H7 (cell line): ENCODE measurements at regions not wholly inside any gene's neighbourhood (a gene's known extent, or its start where the extent isn't known, plus 50 kb on each side); places are given as distances from the start of the nearest gene placed in this dataset.
A peak's percentile ranks its signal among the peaks of the same experiment; 100 is the strongest.
"Not testable (repeated sequence)": the region's sequence is repeated elsewhere in the genome, so short reads cannot be mapped to it uniquely, and the experiment has no call there.

ENCODE experiments used
- DNase-seq: peaks from one replicate; pipeline ENCODE4 v3.0.0; 2012
- H3K27me3 ChIP-seq: 2 replicates; pipeline ENCODE4 v1.6.0; 2011; ENCODE audit warnings: mild to moderate bottlenecking, low read length; ENCODE audit not compliant: control insufficient read depth, insufficient read depth
- H3K36me3 ChIP-seq: replicated peaks from 2 replicates; pipeline ENCODE4 v1.5.1; 2011; ENCODE audit warnings: low read length; ENCODE audit not compliant: control insufficient read depth, insufficient read depth
- H3K4me3 ChIP-seq: 2 replicates; pipeline ENCODE4 v1.5.1; 2011; ENCODE audit warnings: low read depth, mild to moderate bottlenecking, control low read depth, low read length, moderate library complexity; ENCODE audit not compliant: insufficient read depth

GRCh38 chr9:1918622-1919021 is 96.5 kb upstream of the SMARCA2 start:
- no peaks in the 10 kb centered on the region for H3K27me3 ChIP-seq
- DNase-seq, result peak; percentile 23
- no peak overlapping the region for H3K4me3 ChIP-seq
- no peaks in the 10 kb centered on the region for H3K36me3 ChIP-seq

- no peak for DNase-seq
- no peaks in the 10 kb centered on the region for H3K36me3 ChIP-seq
- no peaks in the 10 kb centered on the region for H3K27me3 ChIP-seq
- H3K4me3 ChIP-seq, result no peak overlapping the region
Measured at GRCh38 chr9:1919229-1919628, 95.9 kb upstream of the SMARCA2 start.

- Histone ChIP-seq H3K4me3 (no peak overlapping the region), H3K36me3 (no peaks in the 10 kb centered on the region), H3K27me3 (no peaks in the 10 kb centered on the region)
- DNase-seq, result no peak
Measured at GRCh38 chr9:1920386-1920785, 94.8 kb upstream of the SMARCA2 start.

- no peaks in the 10 kb centered on the region for H3K36me3 ChIP-seq
- no peak for DNase-seq
- no peaks in the 10 kb centered on the region for H3K27me3 ChIP-seq
- H3K4me3 ChIP-seq, result no peak overlapping the region
Measured at GRCh38 chr9:1922026-1922425, 93.1 kb upstream of the SMARCA2 start.

- Histone ChIP-seq H3K4me3 (no peak overlapping the region), H3K27me3 (no peaks in the 10 kb centered on the region), H3K36me3 (no peaks in the 10 kb centered on the region)
- DNase-seq, result no peak
Measured at GRCh38 chr9:1927546-1927945, 87.6 kb upstream of the SMARCA2 start.

- Histone ChIP-seq H3K27me3 (no peaks in the 10 kb centered on the region), H3K4me3 (no peak overlapping the region), H3K36me3 (no peaks in the 10 kb centered on the region)
- no peak for DNase-seq
Measured at GRCh38 chr9:1929134-1929533, 86.0 kb upstream of the SMARCA2 start.

GRCh38 chr9:1929722-1930244 is 85.4 kb upstream of the SMARCA2 start:
- H3K4me3 ChIP-seq, result no peak overlapping the region
- DNase-seq, result no peak
- no peaks in the 10 kb centered on the region for H3K27me3 ChIP-seq
- no peaks in the 10 kb centered on the region for H3K36me3 ChIP-seq

DNA sequence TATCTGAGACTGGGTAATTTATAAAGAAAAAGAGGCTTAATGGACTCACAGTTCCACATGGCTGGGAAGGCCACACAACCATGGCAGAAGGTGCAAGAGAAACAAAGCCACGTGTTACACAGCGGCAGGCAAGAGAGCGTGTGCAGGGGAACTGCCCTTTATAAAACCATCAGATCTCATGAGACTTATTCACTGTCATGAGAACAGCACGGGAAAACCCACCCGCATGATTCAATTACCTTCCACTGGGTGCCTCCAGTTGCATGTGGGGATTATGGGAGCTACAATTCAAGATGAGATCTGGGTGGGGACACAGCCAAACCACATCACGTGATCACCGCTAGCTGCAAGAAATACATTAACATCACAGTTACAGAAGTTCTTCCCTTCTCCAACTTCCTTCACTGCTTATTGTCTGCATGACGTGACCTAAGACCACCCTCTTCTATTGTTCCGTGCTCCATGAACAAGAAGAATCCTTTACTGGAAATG is 84.9 kb upstream of the SMARCA2 start:
- not testable (repeated sequence) for H3K36me3 ChIP-seq, H3K4me3 ChIP-seq, DNase-seq, H3K27me3 ChIP-seq

GRCh38 chr9:1938135-1938534 is 77.0 kb upstream of the SMARCA2 start:
- Histone ChIP-seq H3K36me3 (no peaks in the 10 kb centered on the region), H3K27me3 (no peaks in the 10 kb centered on the region), H3K4me3 (no peak overlapping the region)
- no peak for DNase-seq

- no peaks in the 10 kb centered on the region for H3K27me3 ChIP-seq
- no peaks in the 10 kb centered on the region for H3K36me3 ChIP-seq
- no peak overlapping the region for H3K4me3 ChIP-seq
- DNase-seq, result no peak
Measured at GRCh38 chr9:1938675-1939170, 76.4 kb upstream of the SMARCA2 start.

DNA sequence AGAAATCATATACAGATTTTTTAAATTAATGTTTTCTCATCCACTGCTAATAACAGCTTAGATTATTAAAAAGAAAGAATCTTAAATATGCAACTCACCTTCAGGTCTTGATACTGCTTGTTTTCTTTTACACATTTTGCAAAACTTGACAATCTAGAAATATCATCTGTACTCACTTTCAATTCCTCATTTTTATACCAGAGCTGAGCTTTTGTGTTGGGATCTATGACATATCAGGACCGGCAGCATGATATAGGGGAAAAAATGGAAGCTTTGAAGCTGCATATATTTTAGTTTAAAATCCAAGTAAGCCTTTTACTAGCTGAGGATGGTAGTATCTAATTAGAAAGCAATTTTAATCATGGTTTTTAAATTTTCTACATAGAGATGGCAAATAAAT is 75.7 kb upstream of the SMARCA2 start:
- DNase-seq, result no peak

GRCh38 chr9:1939926-1940368 is 75.2 kb upstream of the SMARCA2 start:
- Histone ChIP-seq H3K4me3 (no peak overlapping the region), H3K36me3 (no peaks in the 10 kb centered on the region), H3K27me3 (no peaks in the 10 kb centered on the region)
- DNase-seq, result peak; percentile 53

More for the DNA sequence above, 75.7 kb upstream of the SMARCA2 start:
- no peaks in the 10 kb centered on the region for H3K36me3 ChIP-seq
- H3K4me3 ChIP-seq, result no peak overlapping the region
- no peaks in the 10 kb centered on the region for H3K27me3 ChIP-seq

GRCh38 chr9:1941989-1942388 is 73.2 kb upstream of the SMARCA2 start:
- H3K4me3 ChIP-seq, result no peak overlapping the region
- H3K36me3 ChIP-seq, result no peaks in the 10 kb centered on the region
- H3K27me3 ChIP-seq, result no peaks in the 10 kb centered on the region
- no peak for DNase-seq

DNA sequence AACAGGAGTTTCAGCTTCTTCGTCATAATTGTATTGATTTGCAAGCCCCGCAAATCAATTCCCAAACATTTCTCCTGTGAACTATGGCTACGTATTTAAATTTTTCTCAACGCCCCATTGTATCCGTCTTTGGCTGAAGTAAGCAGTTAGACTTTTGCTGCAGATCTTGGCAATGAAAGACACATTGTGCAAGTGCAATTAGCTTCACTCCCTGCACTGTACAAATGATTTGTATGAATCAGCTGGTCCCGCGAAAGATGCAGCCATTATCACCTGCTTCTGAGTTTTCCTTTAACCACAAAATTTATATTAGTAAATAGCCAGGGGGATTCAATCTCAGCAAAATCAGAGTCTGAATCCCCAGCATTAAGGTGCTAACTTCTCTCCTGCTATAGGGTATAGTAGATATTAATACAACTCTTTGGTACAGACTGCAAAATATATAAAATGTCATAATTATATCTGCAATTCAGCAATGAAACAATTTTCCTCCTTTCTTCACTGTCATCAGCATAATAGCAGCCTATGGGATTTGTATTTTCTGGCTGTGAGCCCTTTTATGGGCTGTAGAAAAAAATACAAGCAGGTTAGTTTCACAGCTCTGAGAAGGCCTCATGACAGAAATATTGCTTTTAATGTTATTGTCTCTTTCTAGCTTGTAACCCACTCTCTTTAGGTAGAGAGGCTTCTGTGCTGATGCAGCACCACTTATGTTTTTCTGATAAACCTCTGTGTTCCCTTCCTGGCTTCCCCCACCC is 68.4 kb upstream of the SMARCA2 start:
- Histone ChIP-seq H3K27me3 (no peaks in the 10 kb centered on the region), H3K4me3 (no peak overlapping the region), H3K36me3 (no peaks in the 10 kb centered on the region)
- DNase-seq, result no peak

GRCh38 chr9:1947438-1947837 is 67.7 kb upstream of the SMARCA2 start:
- no peak for DNase-seq
- Histone ChIP-seq H3K27me3 (no peaks in the 10 kb centered on the region), H3K36me3 (no peaks in the 10 kb centered on the region), H3K4me3 (no peak overlapping the region)
